ENCODE measurements at regions not wholly inside any gene's neighbourhood (a gene's known extent, or its start where the extent isn't known, plus 50 kb on each side); places are given as distances from the start of the nearest gene placed in this dataset.

DNA sequence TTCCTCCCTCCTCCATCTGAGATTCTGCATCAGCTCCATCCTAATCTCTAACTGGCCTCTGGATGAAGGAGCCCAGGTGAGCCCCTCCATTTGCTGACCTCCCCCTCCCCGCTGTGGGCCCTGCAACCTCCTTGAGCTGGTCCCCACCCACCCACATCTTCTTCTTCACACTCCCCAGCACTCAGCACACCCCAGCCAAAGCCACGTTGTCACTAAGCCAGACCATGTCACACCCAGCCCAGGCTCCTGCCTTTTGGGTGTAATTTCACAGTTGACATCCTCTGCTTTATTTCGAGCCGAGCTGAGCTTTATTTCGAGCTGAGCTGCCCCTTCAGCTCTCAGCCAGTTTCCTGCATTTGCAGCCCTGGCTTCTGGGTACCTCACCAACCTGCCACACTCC, 282.7 kb upstream of the TNRC6C start:
- TF ChIP-seq ZNF101 (CRISPR knock-in tag; IDR thresholded peaks at IDR 0.05; ENCODE audit: borderline replicate concordance, low read depth) (no peak), ERF (CRISPR knock-in tag; IDR thresholded peaks at IDR 0.05) (no peak), SYNCRIP (IDR thresholded peaks at IDR 0.05; ENCODE audit: insufficient read depth, low read depth, low read length) (no peak), PHF21A (CRISPR knock-in tag; IDR thresholded peaks at IDR 0.05) (no peak), KDM4B (CRISPR knock-in tag; IDR thresholded peaks at IDR 0.05) (no peak), RFX5 (IDR thresholded peaks at IDR 0.05; ENCODE audit: low read depth, low read length) (no peak), ZNF670 (CRISPR knock-in tag; IDR thresholded peaks at IDR 0.05; ENCODE audit: borderline replicate concordance) (no peak), PAX8 (CRISPR knock-in tag; IDR thresholded peaks at IDR 0.05; ENCODE audit: borderline replicate concordance) (no peak), ZSCAN20 (CRISPR knock-in tag; IDR thresholded peaks at IDR 0.05; ENCODE audit: borderline replicate concordance) (no peak), HMG20A (CRISPR knock-in tag; IDR thresholded peaks at IDR 0.05; ENCODE audit: borderline replicate concordance) (no peak)
- TF ChIP-seq, protein P1, sequence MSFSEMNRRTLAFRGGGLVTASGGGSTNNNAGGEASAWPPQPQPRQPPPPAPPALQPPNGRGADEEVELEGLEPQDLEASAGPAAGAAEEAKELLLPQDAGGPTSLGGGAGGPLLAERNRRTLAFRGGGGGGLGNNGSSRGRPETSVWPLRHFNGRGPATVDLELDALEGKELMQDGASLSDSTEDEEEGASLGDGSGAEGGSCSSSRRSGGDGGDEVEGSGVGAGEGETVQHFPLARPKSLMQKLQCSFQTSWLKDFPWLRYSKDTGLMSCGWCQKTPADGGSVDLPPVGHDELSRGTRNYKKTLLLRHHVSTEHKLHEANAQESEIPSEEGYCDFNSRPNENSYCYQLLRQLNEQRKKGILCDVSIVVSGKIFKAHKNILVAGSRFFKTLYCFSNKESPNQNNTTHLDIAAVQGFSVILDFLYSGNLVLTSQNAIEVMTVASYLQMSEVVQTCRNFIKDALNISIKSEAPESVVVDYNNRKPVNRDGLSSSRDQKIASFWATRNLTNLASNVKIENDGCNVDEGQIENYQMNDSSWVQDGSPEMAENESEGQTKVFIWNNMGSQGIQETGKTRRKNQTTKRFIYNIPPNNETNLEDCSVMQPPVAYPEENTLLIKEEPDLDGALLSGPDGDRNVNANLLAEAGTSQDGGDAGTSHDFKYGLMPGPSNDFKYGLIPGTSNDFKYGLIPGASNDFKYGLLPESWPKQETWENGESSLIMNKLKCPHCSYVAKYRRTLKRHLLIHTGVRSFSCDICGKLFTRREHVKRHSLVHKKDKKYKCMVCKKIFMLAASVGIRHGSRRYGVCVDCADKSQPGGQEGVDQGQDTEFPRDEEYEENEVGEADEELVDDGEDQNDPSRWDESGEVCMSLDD (CRISPR knock-in tag; IDR thresholded peaks at IDR 0.05; ENCODE audit: borderline replicate concordance): no peak
- no peak overlapping the region for H3K4me3 ChIP-seq (replicated peaks in 1 of 3; ENCODE audit: insufficient read depth in 1 of 3, low read depth in 2 of 3, low read length in 3 of 3)
- H3K4me2 ChIP-seq (ENCODE audit: low read depth, low read length): no peak overlapping the region
- in situ Hi-C loops (cut with HindIII; ENCODE audit: extremely low pct_ligation_motif_present, low pct_unique_long_range_greater_than_20kb): no loop called here
- H4K20me1 ChIP-seq (ENCODE audit: insufficient read depth, low read length): no peaks in the 10 kb centered on the region
- H3K4me1 ChIP-seq (ENCODE audit: insufficient read depth, low read length): no peaks in the 10 kb centered on the region
- no peak overlapping the region for H3K9ac ChIP-seq (ENCODE audit: insufficient read depth, low read depth, low read length)
- peaks cover 11 to 67% of the 10 kb centered on the region in 2 experiments; a peak in 4 of 5 replicates for H3K27me3 ChIP-seq (ENCODE audit: control insufficient read depth in 1 of 2, insufficient read depth in 2 of 2, low read length in 2 of 2)
- H3K27ac ChIP-seq (ENCODE audit: extremely low read length, insufficient read depth, low read length): no peak overlapping the region
- ChIA-PET POLR2A (no interaction called here), CTCF (ENCODE audit: low intra/inter-chr PET ratio, low total read pairs) (no interaction called here)
- FAIRE-seq (no peak), DNase-seq (ENCODE audit: low spot score) (no peak), ATAC-seq (no peak)
- H3K9me3 ChIP-seq (ENCODE audit: low read length): no peaks in the 10 kb centered on the region
- H3K79me2 ChIP-seq (ENCODE audit: insufficient read depth, low read length): no peaks in the 10 kb centered on the region
- no peak overlapping the region for H2AFZ ChIP-seq (ENCODE audit: low read length)
- BruUV-seq (replicated peaks): no TSS peak
- intact Hi-C loops (cut with micrococcal nuclease; ENCODE audit: unreplicated experiment): no loop called here
- 2% methylated on average over 5 of the region's 5 CpGs for WGBS (ENCODE audit: low lambda C conversion rate)
- H3K36me3 ChIP-seq (replicated peaks in 1 of 2; ENCODE audit: control insufficient read depth in 1 of 2, insufficient read depth in 2 of 2, low read length in 2 of 2): no peaks in the 10 kb centered on the region

Measured in HepG2 (cell line).